GM18498 (cell line): ENCODE measurements at regions not wholly inside any gene's neighbourhood (a gene's known extent, or its start where the extent isn't known, plus 50 kb on each side); places are given as distances from the start of the nearest gene placed in this dataset.
"Not testable (repeated sequence)": the region's sequence is repeated elsewhere in the genome, so short reads cannot be mapped to it uniquely, and the experiment has no call there.

Experiments
- ATAC-seq: cut with Tn5 transposase; IDR thresholded peaks from one replicate; pipeline ENCODE4 v1.9.1; 2021; ENCODE audit warnings: mild to moderate bottlenecking, moderate library complexity; ENCODE audit not compliant: unreplicated experiment

DNA sequence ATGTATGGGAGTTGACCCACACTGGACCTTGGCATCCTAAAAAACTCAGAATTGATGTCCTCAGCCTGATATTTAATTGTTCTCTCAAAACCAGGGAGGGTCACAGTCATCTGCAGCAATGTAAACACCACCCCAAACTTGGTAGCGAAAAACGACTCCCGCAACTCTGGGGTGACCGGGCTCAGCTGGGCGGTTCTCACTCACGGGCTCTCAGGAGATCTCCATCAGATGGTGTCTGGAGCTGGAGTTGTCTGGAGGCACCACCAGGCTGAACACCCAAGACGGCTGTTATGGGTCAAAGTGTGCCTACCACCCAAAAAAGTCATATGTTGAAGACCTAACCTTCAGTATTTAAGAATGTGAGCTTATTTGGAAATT lies 50.9 kb upstream of the NXT1 start:
- no peak for ATAC-seq

DNA sequence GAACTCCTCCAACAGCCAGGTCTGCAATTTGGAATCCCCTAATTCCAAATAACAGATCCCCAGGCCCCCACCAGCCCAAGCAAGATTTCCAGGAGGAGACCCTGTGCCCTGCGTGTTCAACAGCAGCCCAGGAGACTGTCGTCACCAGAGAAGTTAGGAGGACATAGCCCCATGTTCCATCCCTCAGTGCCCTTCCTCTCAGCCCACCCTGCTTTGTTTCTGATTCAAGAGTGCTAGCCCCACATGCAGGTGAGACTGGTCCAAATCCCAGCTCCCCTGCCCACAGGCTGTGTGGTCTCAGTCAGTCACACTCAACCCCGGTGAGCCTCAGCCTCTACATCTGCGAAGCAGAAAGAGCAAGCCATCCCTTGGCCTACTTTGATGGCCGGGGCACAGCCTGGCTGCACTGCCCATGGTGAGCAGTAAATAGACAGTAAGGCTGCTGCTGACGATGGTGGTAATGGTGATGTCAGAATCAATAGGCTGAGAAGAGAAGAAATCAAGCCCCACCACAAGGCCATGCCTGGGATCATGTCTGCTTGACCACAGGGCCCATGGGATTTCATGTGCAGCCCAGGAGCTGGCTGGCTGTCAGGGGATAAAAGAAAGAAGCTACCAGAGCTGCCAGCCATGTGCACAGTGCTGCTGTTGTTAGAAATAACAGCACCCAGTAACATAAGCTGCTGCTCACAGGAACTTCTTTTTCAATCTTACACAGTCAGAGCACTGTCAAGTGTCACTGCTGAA lies 51.5 kb upstream of the NXT1 start:
- no peak for ATAC-seq

DNA sequence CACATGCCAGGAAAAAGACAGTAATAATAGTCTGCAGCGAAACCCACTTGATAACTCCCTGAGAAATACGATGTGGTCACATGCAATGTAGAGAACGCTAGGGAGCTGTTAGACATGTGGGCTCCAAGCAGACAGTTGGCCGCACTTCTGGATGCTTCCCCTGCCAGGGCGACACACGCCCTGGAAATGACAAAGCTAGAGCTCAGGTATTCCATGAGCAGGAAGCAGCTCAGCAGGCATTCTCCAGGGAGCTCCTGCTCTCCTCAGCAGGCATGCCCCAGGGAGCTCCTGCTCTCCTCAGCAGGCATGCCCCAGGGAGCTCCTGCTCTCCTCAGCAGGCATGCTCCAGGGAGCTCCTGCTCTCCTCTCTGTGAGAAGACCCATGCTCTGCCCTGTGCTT lies 52.4 kb upstream of the NXT1 start:
- ATAC-seq, result no peak

DNA sequence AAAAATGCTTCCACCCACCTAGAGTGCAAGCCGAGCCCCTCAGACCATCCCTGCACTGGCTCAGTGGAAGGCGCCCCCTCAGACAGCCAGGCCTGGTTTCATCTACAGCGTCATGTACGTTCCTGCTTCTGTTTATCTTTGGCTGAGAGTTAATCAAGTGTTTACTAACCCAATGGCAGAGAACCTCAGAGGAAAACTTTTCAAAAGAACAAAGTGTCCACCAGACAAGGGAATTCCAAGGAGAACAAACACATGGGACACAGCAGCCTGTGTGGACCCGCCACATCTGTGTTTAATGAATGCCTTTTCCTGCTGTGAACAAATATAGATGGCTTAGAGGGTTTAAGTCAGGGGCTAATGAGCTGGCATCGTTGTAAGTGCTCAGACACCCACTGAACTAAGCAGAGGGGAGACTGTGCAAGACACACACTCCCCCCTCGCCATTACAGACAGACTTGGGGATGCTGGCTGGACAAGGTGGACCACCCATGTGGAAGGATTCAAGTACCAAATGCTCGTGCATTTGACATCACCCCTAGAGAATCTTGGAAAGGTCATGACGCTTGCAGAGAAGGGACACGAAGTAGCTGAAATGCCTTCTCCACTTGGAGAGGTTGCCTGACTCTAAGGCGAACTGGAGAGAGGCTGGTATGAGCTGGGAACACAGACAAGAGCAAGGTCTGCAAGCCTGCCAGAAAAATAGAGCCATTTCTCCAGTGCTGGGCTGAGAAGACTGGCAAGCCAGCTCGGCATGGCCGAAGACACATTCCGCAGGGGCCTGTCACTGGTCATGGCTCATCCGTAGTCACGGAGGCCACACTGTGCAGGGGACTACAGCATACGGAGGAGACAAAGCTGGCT lies 53.5 kb upstream of the NXT1 start:
- ATAC-seq, result no peak

DNA sequence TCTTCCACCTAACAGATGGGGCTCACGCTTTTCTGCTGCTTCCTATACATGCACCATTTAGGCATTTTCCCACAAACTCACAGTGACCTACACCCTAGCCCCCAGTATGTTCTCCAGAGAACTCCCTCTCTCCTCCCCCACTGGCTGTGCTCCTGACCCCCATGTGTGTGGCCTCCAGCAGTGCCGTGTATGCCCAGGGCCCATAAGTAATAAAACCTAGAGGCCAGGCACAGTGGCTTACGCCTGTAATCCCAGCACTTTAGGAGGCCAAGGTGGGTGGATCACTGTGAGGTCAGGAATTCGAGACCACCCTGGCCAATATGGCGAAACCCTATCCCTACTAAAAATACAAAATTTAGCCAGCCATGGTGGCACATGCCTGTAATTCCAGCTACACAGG lies 54.7 kb upstream of the NXT1 start:
- ATAC-seq, result no peak

DNA sequence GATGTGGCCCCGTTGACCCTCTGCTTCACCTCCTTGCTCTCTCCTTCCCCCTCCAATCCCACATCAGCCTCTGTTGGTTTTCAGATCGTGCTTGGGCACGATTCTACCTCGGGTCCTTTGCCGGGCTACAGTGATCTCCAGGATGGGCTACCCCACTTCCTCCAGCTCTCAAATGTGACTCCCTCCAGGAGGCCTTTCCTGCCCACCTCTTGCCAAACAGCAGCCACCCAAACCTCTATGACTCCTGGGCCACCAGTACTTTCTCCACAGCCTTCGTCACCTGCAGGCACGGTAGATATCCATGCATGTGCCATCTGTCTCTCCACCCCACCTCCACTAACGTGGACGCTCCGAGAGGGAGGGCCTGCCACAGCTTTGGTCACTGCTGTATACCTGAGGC lies 55.9 kb upstream of the NXT1 start:
- no peak for ATAC-seq

DNA sequence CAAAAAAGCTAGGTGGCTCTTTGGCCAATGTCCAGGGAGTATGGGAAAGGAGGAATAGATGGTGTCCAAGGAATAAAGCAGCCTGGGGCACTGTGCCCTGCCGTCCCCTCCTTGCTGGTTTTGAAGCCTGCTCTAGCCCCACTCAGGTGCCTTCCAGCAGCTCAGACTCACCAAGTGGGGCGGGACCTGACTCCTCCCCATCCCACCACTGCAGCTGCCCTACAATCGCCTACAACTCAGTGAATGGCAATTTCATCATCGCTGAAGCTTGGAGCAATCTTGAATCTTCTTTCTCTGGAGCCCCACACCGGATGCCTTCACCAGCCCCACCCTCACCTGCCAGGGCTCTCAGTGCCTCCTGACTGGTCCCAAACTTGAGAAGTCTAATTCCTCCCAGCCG lies 56.4 kb upstream of the NXT1 start:
- ATAC-seq, result no peak

DNA sequence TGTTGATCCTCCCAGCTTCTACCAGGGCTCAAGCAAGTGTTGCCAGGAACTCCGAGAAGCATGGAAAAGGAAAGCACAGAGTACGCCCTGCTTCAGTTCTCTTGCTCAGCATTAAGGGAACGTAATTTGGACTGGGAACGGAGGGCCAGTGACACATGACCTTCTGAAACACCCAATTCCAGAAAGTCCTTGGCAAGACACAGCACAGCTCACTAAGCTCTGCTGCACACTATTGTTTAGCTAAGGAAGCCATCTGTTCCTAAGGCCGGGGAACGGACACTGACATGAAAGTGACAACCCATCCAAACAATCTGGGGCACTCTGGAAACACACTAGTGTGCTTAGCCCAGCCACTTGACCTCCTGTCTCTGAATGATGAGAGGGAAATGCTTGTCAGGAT lies 56.9 kb upstream of the NXT1 start:
- ATAC-seq, result no peak

DNA sequence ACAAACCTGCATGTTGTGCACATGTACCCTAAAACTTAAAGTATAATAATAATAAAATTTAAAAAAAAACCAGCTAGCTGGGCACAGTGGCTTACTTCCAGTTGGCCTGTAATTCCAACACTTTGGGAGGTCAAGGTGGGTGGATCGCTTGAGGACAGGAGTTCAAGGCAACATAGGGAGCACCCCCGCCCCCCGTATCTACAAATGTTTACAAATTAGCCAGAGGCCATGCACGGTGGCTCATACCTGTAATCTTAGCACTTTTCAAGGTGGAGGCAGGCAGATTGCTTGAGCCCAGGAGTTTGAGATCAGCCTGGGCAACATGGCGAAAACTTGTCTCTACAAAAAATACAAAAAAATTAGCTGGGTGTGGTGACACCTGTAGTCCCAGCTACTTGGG lies 58.3 kb upstream of the NXT1 start:
- ATAC-seq, result not testable (repeated sequence)

DNA sequence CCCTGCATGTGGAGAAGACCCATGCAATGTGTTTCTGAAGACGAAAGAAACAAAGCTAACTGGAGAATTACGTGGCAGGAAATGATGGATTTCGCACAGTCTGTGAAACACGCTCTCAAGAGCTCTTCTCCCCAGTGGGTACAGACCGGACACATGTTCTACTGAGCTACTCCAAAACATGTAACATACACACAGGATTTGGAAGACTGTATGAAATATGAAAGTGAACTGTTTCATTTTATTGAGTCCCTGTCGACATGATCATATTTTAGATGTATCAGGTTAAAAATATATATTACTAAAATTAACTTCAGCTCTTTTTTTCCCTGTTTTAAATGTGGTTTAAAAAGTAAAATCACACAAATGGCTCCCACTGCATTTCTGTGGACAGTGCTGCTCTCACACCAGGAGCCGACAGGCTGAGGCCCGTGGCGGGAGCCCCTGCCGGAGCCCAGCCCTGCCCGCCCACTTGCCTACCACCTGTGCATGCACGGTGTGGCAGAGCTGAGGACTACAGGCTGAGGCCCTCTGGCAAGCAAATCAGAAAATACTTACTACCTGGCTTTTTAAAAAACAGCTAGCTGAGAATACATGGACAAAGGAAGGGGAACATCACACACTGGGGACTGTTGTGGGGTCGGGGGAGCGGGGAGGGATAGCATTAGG lies 58.9 kb upstream of the NXT1 start:
- no peak for ATAC-seq

DNA sequence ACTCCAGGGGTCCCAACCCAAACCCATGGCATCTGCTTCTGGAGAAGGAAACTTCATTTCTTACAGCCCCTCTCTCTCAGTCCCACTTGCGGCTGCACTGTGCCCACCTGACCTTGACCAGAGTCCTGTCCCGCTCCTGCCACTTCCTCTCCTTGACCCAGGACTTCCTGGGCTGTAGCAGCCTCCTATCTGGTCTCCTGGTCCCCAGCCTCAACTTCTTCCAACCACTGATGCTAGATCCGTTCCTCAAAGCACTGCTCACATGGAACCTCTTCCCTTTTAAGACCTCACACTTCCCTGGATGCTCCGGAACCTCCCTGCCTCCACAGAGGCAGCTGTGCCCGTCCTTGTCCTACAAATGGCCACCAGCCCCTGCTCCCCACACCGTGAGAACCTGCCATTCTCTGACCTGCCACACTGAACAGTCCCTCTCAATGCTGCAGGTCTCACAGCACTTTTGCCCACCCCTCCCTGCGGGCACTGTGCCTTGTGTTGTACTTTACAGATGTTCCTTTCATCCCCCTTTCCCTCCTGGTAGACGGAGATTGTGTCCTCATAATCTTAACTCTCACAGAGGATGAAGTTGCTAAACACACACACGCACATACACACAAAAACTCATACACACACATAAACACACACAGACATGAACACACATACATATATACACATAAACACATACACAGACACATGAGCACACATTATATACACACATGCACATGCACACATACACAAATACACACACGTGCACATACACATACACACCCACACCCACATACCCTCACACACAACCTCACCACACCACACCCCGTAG lies 59.6 kb upstream of the NXT1 start:
- ATAC-seq, result no peak

DNA sequence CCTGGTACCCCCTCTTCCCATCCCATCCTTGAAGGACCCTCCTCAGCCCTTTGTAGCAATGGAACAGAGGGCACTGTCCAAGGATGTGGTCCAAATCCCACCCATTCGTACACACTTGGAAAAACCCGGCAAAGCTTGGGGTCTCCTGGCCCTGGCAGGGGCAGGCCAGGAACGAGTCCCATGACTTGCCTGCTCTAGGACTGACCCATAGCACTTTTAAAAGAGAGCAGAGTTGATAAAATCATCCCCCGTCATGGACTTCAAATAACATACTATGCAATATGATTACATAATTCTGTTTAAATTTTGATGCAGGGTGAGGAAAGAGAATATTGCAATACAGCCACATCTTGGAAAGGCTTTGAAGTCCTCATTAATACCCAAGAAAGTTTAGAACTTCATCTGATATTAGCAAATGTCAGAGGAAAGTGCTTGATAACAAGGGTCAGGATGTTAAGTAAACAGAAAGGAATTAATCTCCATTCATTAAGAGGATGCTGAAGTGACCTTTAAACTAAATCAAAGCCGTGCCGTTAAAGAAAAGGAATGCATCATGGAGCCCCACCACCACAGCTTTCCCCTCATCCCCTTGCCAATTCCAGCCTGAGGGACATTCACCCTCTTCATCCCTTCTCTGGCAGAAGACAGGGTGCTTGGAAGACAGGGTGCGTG lies 60.7 kb upstream of the NXT1 start:
- no peak for ATAC-seq

DNA sequence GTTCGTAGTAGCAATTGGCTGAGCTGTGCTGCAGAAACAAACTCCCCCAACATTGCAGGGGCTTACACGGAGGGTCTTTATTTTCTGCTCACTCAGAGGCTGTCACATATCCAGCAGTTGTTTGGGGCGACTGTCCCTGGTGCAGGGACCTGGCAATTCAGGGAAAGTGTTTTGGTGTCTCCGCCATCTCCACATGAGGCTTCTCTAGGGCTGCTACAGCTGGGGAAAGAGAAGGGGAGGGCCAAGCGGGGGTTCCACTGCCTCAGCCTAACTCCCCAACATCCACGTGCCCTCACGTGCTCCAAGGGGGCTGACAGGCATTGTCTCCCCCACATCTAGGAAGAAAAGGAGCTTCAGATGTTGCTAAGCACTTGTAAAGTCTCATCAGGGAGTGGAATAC lies 61.3 kb upstream of the NXT1 start:
- ATAC-seq, result no peak

DNA sequence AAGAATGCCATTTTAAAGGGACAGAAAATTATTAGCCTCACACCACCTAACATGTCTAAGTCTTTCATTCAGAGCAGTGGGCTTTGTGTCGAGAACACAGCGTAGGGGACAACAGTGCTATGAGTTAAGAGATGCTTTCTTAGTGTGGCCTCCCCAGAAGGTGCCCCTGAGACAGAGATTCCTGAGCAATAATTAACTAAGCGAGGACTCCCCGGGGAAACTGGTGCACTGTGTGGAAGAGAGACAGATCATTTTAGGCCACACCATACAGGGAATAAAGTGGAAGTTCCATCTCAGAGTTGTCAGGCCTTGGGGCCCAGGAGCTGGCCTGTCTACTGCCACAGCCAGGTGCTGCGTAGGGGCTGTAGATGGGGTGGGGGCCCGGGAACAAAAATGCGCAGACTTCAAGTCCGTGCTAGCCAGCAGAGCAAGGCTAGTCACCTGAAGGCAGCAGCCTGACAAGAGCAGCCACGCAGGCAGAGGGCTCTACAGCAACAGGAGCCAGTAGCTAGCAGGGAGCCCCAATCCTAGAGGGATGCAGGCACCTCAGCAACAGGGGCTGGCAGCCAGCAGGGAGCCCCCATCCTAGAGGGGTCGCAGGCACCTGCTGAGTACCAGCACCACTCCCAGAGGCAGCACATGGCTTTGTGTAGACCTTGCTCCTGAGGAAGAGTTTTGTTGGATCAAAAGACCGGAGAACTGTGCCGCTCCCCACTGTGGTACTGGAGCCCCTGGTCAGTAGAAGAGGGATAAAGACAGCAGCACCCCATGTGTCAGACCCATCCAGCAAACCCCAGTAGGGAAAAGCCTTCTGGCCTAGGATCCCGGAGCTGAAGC lies 63.0 kb upstream of the NXT1 start:
- no peak for ATAC-seq

DNA sequence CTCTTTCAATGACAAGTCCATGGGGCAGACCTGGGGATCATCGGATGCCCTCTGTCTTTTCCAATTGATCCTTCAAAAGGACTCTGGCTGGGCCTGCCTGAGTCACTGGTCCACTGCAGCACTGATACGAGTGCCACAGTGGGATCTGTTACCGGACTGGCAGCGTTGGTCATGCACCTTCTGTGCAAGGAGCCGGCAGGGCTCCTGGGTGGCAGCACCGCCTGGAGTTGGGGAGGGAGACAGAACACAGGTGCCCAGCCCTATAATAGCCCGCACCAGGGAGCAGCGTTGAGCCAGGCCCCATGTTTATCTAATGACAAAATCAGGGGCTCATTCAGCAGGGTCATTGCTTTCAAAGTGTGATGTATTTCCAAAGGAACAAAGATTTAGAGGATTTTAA lies 64.2 kb upstream of the NXT1 start:
- ATAC-seq, result no peak

DNA sequence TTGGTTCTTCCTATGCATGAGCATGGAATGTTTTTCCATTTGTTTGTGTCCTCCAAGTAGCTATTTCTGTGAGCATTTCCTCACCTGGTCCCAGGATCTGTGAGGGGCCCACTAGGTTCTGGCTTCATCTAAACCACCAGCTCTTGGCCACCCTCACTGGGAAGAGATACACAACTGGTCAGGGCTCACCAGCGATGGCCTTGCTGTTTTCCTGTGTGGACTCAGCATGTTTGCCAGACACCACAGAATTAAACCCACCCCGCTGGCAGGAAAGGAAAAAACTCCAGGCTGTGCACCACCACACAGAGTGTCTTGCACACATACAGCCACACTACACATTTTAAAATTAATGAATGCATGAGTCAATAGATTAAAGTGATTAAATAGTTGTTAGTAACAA lies 65.1 kb upstream of the NXT1 start:
- no peak for ATAC-seq

DNA sequence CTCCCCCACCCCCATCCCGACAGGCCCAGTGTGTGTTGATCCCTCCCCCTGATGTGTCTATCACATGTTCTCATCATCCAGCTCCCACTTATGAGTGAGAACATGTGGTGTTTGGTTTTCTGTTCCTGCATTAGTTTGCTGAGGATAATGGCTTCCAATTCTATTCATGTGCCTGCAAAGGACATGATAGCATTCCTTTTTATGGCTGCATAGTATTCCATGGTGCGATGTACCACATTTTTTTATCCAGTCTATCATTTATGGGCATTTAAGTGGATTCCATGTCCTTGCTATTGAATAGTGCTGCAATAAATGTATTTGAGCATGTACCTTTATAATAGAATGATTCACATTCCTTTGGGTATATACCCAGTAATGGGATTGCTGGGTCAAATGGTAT lies 66.6 kb upstream of the NXT1 start:
- ATAC-seq, result no peak

DNA sequence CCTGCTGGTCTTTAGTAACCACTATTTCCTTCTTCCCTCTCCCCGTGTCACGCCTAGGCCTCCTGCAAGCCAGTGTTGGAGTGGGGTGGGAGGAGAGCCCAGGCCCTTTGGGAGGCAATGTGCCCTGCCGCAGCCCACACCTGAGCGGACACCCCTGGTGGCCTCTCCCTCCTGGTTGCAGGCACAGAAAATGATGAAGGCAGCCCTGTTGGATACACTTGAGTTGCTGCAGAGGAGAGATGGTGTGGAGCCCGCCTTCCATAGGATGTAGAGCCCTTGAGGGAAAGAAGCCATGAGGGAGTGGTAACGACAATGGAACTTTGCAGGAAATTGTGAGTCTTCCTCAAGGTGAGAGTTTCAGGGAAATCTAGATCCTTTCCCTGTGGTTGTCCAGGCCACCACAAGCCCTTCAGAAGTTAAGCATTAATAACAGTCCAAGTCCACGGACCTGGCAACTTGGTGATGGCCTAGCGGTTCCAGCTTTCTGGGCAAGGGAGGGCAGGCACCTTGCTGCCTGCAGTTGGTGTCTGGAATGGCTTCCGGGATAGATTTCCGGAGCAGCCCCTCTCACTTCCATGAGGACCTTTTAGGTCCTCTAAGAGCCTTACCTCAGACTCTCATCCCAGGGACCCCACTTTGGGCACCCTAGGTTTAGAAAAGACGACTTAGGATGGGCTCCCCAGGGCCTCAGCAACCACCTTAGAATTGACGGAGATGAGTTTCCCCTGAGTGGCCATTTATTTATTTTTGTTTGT lies 67.3 kb upstream of the NXT1 start:
- no peak for ATAC-seq

DNA sequence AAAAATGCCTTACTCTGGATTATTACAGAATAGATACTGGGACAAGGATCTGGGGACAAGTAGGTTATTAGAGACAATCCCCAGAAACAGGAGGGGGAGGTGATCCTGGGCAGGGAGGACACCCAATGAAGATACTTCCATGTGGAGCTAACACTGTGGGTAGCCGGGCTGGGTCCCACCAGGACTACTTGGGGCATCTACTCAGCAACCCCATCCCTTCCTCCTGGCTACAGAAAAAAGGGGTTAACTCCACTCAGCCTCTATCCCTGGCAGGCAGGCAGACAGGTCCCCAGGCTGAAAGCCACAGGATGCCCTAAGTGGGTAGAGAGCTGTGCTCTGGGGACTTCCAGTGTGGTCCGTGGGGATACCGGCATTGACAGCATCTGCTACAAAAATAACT lies 68.0 kb upstream of the NXT1 start:
- ATAC-seq, result no peak
